HEK293 (cell line): ENCODE measurements at regions not wholly inside any gene's neighbourhood (a gene's known extent, or its start where the extent isn't known, plus 50 kb on each side); places are given as distances from the start of the nearest gene placed in this dataset.

Source experiments
- CTCF ChIA-PET: fragments of 350-600 bp; formaldehyde crosslinking; extraction: SDS; loops from one replicate; lab custom pipeline; 2021; ENCODE audit warnings: antibody characterized with exemption; lab: Yijun Ruan, JAX
- POLR2A ChIA-PET: fragments of 300-600 bp; formaldehyde crosslinking; extraction: SDS; loops from one replicate; lab custom pipeline; 2020; ENCODE audit warnings: antibody characterized with exemption, inconsistent platforms; lab: Yijun Ruan, JAX
- H3K27ac ChIP-seq: fragments of 200-500 bp; sonication (Bioruptor generic); 2 replicates; pipeline ENCODE4 v1.5.1; 2014; ENCODE audit warnings: low read depth, low read length, control low read depth, inconsistent platforms; ENCODE audit errors: extremely low read depth
- H3K36me3 ChIP-seq, 2 experiments: fragments of 200-500 bp in 1 of 2; sonication (Bioruptor generic) in 1 of 2; 1 replicate in 1 of 2; 2 replicates in 1 of 2; pipeline ENCODE4 v1.5.1; 2014 to 2017; ENCODE audit warnings: inconsistent platforms in 2 of 2, low read length in 2 of 2; ENCODE audit not compliant: control insufficient read depth in 2 of 2, insufficient read depth in 1 of 2
- H3K4me1 ChIP-seq: fragments of 200-500 bp; sonication (Bioruptor generic); 2 replicates; pipeline ENCODE4 v1.5.1; 2014; ENCODE audit warnings: mild to moderate bottlenecking, low read length, inconsistent platforms; ENCODE audit not compliant: control insufficient read depth, insufficient read depth
- H3K4me3 ChIP-seq: 2 replicates; pipeline ENCODE4 v1.5.1; 2011; ENCODE audit warnings: low read depth, mild to moderate bottlenecking, control low read depth, low read length, moderate library complexity
- H3K9me3 ChIP-seq: fragments of 200-500 bp; sonication (Bioruptor generic); 2 replicates; pipeline ENCODE4 v1.5.1; 2014; ENCODE audit warnings: low read depth, low read length, inconsistent platforms; ENCODE audit not compliant: control insufficient read depth, insufficient read depth
- BCL11B ChIP-seq: fragments of 450-650 bp; formaldehyde crosslinking; IDR thresholded peaks from 2 replicates; pipeline ENCODE4 v1.5.1; 2016; ENCODE audit warnings: low read depth, missing biosample characterization, missing genetic modification characterization
- KLF16 ChIP-seq: fragments of 450-650 bp; formaldehyde crosslinking; IDR thresholded peaks from 2 replicates; pipeline ENCODE4 v1.5.1; 2017; ENCODE audit warnings: missing biosample characterization, missing genetic modification characterization
- KLF8 ChIP-seq: fragments of 450-650 bp; formaldehyde crosslinking; IDR thresholded peaks from 2 replicates; pipeline ENCODE4 v1.5.1; 2016; ENCODE audit warnings: missing biosample characterization, missing genetic modification characterization
- KLF9 ChIP-seq: fragments of 450-650 bp; formaldehyde crosslinking; IDR thresholded peaks from 2 replicates; pipeline ENCODE4 v1.5.1; 2016; ENCODE audit warnings: missing biosample characterization, missing genetic modification characterization, low read depth
- RBAK ChIP-seq: fragments of 450-650 bp; formaldehyde crosslinking; IDR thresholded peaks from 2 replicates; pipeline ENCODE4 v1.5.1; 2016; ENCODE audit warnings: missing biosample characterization, missing genetic modification characterization
- REPIN1 ChIP-seq: fragments of 450-650 bp; formaldehyde crosslinking; IDR thresholded peaks from 2 replicates; pipeline ENCODE4 v1.5.1; 2017; ENCODE audit warnings: missing biosample characterization, missing genetic modification characterization, low read depth
- SP2 ChIP-seq: fragments of 450-650 bp; formaldehyde crosslinking; IDR thresholded peaks from 2 replicates; pipeline ENCODE4 v1.5.1; 2016; ENCODE audit warnings: missing biosample characterization, missing genetic modification characterization
- ZBTB17 ChIP-seq: fragments of 450-650 bp; formaldehyde crosslinking; IDR thresholded peaks from 2 replicates; pipeline ENCODE4 v1.5.1; 2016; ENCODE audit warnings: missing biosample characterization, missing genetic modification characterization
- ZFP37 ChIP-seq: fragments of 450-650 bp; formaldehyde crosslinking; IDR thresholded peaks from 2 replicates; pipeline ENCODE4 v1.5.1; 2016; ENCODE audit warnings: missing biosample characterization, missing genetic modification characterization
- ZNF10 ChIP-seq: fragments of 450-650 bp; formaldehyde crosslinking; IDR thresholded peaks from 2 replicates; pipeline ENCODE4 v1.5.1; 2017; ENCODE audit warnings: missing biosample characterization, missing genetic modification characterization
- ZNF132 ChIP-seq: fragments of 450-650 bp; formaldehyde crosslinking; IDR thresholded peaks from 2 replicates; pipeline ENCODE4 v1.5.1; 2017; ENCODE audit warnings: missing biosample characterization, missing genetic modification characterization, borderline replicate concordance
- ZNF140 ChIP-seq: fragments of 450-650 bp; formaldehyde crosslinking; IDR thresholded peaks from 2 replicates; pipeline ENCODE4 v1.5.1; 2016; ENCODE audit warnings: missing biosample characterization, missing genetic modification characterization
- ZNF155 ChIP-seq: fragments of 450-650 bp; formaldehyde crosslinking; IDR thresholded peaks from 2 replicates; pipeline ENCODE4 v1.5.1; 2016; ENCODE audit warnings: missing biosample characterization, missing genetic modification characterization
- ZNF157 ChIP-seq: fragments of 450-650 bp; formaldehyde crosslinking; IDR thresholded peaks from 2 replicates; pipeline ENCODE4 v1.5.1; 2016; ENCODE audit warnings: missing biosample characterization, missing genetic modification characterization
- ZNF239 ChIP-seq: fragments of 450-650 bp; formaldehyde crosslinking; IDR thresholded peaks from 2 replicates; pipeline ENCODE4 v1.5.1; 2016; ENCODE audit warnings: missing biosample characterization, missing genetic modification characterization
- ZNF324 ChIP-seq: fragments of 450-650 bp; formaldehyde crosslinking; IDR thresholded peaks from 2 replicates; pipeline ENCODE4 v1.5.1; 2016; ENCODE audit warnings: missing biosample characterization, missing genetic modification characterization
- ZNF350 ChIP-seq: fragments of 450-650 bp; formaldehyde crosslinking; IDR thresholded peaks from 2 replicates; pipeline ENCODE4 v1.5.0; 2017; ENCODE audit warnings: missing biosample characterization, mild to moderate bottlenecking, missing genetic modification characterization
- ZNF391 ChIP-seq: fragments of 450-650 bp; formaldehyde crosslinking; IDR thresholded peaks from 2 replicates; pipeline ENCODE4 v1.5.1; 2016; ENCODE audit warnings: low read depth, missing biosample characterization, missing genetic modification characterization, borderline replicate concordance
- ZNF404 ChIP-seq: fragments of 450-650 bp; formaldehyde crosslinking; IDR thresholded peaks from 2 replicates; pipeline ENCODE4 v1.5.1; 2017; ENCODE audit warnings: missing biosample characterization, missing genetic modification characterization
- ZNF423 ChIP-seq: fragments of 450-650 bp; formaldehyde crosslinking; IDR thresholded peaks from 2 replicates; pipeline ENCODE4 v1.5.1; 2016; ENCODE audit warnings: missing biosample characterization, missing genetic modification characterization
- ZNF426 ChIP-seq: fragments of 450-650 bp; formaldehyde crosslinking; IDR thresholded peaks from 2 replicates; pipeline ENCODE4 v1.5.1; 2017; ENCODE audit warnings: missing biosample characterization, missing genetic modification characterization, mild to moderate bottlenecking, inconsistent platforms, moderate library complexity
- ZNF701 ChIP-seq: fragments of 450-650 bp; formaldehyde crosslinking; IDR thresholded peaks from 2 replicates; pipeline ENCODE4 v1.5.1; 2016; ENCODE audit warnings: missing biosample characterization, missing genetic modification characterization
- ZNF777 ChIP-seq: fragments of 450-650 bp; formaldehyde crosslinking; IDR thresholded peaks from 2 replicates; pipeline ENCODE4 v1.5.1; 2017; ENCODE audit warnings: missing biosample characterization, missing genetic modification characterization, borderline replicate concordance
- TF ChIP-seq, protein P1 (sequence below): fragments of 450-650 bp; formaldehyde crosslinking; IDR thresholded peaks from 2 replicates; pipeline ENCODE4 v1.5.1; 2016; ENCODE audit warnings: missing biosample characterization, missing genetic modification characterization
- TF ChIP-seq, protein P2 (sequence below): fragments of 450-650 bp; formaldehyde crosslinking; conservative IDR thresholded peaks from 2 replicates; pipeline ENCODE4 v1.5.1; 2016; ENCODE audit warnings: low read depth, missing biosample characterization, missing genetic modification characterization
- TF ChIP-seq, protein P3 (sequence below): fragments of 450-650 bp; formaldehyde crosslinking; IDR thresholded peaks from 2 replicates; pipeline ENCODE4 v1.5.1; 2016; ENCODE audit warnings: missing biosample characterization, missing genetic modification characterization
- TF ChIP-seq, protein P4 (sequence below): fragments of 450-650 bp; formaldehyde crosslinking; IDR thresholded peaks from 2 replicates; pipeline ENCODE4 v1.5.1; 2016; ENCODE audit warnings: missing biosample characterization, missing genetic modification characterization
- TF ChIP-seq, protein P5 (sequence below): fragments of 450-650 bp; formaldehyde crosslinking; IDR thresholded peaks from 2 replicates; pipeline ENCODE4 v1.5.1; 2016; ENCODE audit warnings: missing biosample characterization, missing genetic modification characterization

DNA sequence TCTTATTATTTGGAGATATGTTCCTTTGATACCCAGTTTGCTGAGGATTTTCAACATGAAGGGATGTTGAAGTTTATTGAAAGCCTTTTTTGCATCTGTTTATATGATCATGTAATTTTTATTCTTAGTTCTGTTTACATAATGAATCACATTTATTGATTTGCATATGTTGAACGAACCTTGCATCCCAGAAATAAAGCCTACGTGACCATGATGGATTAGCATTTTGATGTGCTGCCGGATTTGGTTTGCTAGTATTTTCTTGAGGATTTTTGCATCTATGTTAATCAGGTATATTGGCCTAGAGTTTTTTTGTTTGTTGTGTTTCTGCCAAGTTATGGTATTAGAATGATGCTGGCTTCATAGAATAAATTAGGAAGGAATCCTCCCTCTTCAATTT is 161.4 kb upstream of the ITGA1 start (continued):
- TF ChIP-seq ZBTB17 (no peak), ZNF350 (no peak), ZFP37 (tag by site-specific recombination) (no peak), ZNF324 (tag by site-specific recombination) (no peak), BCL11B (tag by site-specific recombination) (no peak), KLF16 (no peak)
- TF ChIP-seq, protein P1, sequence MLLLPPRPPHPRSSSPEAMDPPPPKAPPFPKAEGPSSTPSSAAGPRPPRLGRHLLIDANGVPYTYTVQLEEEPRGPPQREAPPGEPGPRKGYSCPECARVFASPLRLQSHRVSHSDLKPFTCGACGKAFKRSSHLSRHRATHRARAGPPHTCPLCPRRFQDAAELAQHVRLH = no peak
- TF ChIP-seq, protein P2, sequence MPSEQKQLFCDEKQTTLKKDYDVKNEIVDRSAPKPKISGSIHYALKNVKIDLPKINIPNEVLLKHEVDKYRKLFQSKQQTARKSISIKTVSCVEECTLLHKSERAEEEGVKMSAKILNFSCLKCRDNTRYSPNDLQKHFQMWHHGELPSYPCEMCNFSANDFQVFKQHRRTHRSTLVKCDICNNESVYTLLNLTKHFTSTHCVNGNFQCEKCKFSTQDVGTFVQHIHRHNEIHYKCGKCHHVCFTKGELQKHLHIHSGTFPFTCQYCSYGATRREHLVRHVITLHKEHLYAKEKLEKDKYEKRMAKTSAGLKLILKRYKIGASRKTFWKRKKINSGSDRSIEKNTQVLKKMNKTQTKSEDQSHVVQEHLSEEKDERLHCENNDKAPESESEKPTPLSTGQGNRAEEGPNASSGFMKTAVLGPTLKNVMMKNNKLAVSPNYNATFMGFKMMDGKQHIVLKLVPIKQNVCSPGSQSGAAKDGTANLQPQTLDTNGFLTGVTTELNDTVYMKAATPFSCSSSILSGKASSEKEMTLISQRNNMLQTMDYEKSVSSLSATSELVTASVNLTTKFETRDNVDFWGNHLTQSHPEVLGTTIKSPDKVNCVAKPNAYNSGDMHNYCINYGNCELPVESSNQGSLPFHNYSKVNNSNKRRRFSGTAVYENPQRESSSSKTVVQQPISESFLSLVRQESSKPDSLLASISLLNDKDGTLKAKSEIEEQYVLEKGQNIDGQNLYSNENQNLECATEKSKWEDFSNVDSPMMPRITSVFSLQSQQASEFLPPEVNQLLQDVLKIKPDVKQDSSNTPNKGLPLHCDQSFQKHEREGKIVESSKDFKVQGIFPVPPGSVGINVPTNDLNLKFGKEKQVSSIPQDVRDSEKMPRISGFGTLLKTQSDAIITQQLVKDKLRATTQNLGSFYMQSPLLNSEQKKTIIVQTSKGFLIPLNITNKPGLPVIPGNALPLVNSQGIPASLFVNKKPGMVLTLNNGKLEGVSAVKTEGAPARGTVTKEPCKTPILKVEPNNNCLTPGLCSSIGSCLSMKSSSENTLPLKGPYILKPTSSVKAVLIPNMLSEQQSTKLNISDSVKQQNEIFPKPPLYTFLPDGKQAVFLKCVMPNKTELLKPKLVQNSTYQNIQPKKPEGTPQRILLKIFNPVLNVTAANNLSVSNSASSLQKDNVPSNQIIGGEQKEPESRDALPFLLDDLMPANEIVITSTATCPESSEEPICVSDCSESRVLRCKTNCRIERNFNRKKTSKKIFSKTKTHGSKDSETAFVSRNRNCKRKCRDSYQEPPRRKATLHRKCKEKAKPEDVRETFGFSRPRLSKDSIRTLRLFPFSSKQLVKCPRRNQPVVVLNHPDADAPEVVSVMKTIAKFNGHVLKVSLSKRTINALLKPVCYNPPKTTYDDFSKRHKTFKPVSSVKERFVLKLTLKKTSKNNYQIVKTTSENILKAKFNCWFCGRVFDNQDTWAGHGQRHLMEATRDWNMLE (tag by site-specific recombination) = no peak
- TF ChIP-seq, all 188 proteins: peak for 0

DNA sequence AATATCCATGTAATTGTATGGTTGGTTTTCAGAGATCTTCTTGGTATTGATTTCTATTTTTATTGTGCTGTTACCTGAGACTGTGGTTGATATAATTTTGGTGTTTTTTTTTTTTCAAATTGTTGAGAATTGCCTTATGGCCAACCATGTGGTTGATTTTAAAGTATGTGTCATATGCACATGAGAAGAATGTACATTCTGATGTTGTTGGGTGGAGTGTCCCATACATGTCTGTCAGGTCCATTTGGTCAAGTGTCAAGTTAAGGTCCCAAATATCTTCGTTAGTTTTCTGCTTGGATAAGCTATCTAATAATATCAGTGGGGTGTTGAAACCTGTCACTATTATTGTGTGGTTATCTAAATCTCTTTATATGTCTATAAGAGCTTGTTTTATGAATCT is 160.0 kb upstream of the ITGA1 start:
- TF ChIP-seq ZNF423 (tag by site-specific recombination) (no peak), KLF9 (tag by site-specific recombination) (no peak), REPIN1 (tag by site-specific recombination) (no peak), ZNF701 (tag by site-specific recombination) (no peak), ZNF426 (tag by site-specific recombination) (no peak), ZNF157 (tag by site-specific recombination) (no peak), ZNF10 (tag by site-specific recombination) (no peak), ZNF155 (no peak), ZNF404 (tag by site-specific recombination) (no peak), ZNF391 (tag by site-specific recombination) (no peak), ZNF777 (tag by site-specific recombination) (no peak), ZNF140 (tag by site-specific recombination) (no peak), KLF8 (tag by site-specific recombination) (no peak), ZNF239 (tag by site-specific recombination) (no peak), ZNF132 (tag by site-specific recombination) (no peak), SP2 (tag by site-specific recombination) (no peak), RBAK (tag by site-specific recombination) (no peak)
- TF ChIP-seq, protein P3, sequence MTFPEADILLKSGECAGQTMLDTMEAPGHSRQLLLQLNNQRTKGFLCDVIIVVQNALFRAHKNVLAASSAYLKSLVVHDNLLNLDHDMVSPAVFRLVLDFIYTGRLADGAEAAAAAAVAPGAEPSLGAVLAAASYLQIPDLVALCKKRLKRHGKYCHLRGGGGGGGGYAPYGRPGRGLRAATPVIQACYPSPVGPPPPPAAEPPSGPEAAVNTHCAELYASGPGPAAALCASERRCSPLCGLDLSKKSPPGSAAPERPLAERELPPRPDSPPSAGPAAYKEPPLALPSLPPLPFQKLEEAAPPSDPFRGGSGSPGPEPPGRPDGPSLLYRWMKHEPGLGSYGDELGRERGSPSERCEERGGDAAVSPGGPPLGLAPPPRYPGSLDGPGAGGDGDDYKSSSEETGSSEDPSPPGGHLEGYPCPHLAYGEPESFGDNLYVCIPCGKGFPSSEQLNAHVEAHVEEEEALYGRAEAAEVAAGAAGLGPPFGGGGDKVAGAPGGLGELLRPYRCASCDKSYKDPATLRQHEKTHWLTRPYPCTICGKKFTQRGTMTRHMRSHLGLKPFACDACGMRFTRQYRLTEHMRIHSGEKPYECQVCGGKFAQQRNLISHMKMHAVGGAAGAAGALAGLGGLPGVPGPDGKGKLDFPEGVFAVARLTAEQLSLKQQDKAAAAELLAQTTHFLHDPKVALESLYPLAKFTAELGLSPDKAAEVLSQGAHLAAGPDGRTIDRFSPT = no peak
- TF ChIP-seq, protein P4, sequence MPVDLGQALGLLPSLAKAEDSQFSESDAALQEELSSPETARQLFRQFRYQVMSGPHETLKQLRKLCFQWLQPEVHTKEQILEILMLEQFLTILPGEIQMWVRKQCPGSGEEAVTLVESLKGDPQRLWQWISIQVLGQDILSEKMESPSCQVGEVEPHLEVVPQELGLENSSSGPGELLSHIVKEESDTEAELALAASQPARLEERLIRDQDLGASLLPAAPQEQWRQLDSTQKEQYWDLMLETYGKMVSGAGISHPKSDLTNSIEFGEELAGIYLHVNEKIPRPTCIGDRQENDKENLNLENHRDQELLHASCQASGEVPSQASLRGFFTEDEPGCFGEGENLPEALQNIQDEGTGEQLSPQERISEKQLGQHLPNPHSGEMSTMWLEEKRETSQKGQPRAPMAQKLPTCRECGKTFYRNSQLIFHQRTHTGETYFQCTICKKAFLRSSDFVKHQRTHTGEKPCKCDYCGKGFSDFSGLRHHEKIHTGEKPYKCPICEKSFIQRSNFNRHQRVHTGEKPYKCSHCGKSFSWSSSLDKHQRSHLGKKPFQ (tag by site-specific recombination) = no peak
- TF ChIP-seq, protein P5, sequence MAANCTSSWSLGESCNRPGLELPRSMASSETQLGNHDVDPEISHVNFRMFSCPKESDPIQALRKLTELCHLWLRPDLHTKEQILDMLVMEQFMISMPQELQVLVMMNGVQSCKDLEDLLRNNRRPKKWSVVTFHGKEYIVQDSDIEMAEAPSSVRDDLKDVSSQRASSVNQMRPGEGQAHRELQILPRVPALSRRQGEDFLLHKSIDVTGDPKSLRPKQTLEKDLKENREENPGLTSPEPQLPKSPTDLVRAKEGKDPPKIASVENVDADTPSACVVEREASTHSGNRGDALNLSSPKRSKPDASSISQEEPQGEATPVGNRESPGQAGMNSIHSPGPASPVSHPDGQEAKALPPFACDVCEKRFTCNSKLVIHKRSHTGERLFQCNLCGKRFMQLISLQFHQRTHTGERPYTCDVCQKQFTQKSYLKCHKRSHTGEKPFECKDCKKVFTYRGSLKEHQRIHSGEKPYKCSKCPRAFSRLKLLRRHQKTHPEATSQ (tag by site-specific recombination) = no peak
- TF ChIP-seq, all 188 proteins: peak for 0
- no peaks in the 10 kb centered on the region for H3K4me1 ChIP-seq
- POLR2A ChIA-PET = no interaction called here
- no peak overlapping the region for H3K4me3 ChIP-seq
- CTCF ChIA-PET = no interaction called here
- no peak overlapping the region for H3K27ac ChIP-seq
- H3K9me3 ChIP-seq = no peaks in the 10 kb centered on the region
- H3K36me3 ChIP-seq = no peaks in the 10 kb centered on the region
